HG03457 (cell line): ENCODE measurements at regions not wholly inside any gene's neighbourhood (a gene's known extent, or its start where the extent isn't known, plus 50 kb on each side); places are given as distances from the start of the nearest gene placed in this dataset.
"Not testable (repeated sequence)": the region's sequence is repeated elsewhere in the genome, so short reads cannot be mapped to it uniquely, and the experiment has no call there.

ENCODE experiments used
- ATAC-seq: cut with Tn5 transposase; IDR thresholded peaks from one replicate; pipeline ENCODE4 v1.9.1; 2021; ENCODE audit warnings: moderate number of reproducible peaks; ENCODE audit not compliant: unreplicated experiment

DNA sequence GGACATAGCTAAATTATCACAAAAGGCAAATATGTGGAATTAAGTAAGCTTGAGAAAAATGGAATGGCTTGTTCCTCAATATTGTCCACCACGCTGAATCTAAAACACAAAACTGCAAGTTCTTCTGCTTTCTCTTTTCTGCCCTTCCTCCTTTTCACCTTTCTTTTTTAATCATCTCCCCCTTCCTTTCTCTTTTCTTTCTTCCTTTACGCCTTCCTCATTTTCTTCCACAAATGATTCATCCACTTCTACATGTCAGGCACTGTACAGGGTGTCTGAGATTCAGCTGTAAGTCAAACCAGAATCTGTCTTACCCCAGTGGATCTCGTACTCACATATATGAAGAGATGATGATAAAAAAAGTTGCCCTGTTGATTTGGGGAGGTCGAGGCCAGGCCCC is 1182.5 kb downstream of the MRPL39 start:
- ATAC-seq, result no peak

- no peak for ATAC-seq
Measured at GRCh38 chr21:24423546-24423945, 1183.7 kb downstream of the MRPL39 start.

DNA sequence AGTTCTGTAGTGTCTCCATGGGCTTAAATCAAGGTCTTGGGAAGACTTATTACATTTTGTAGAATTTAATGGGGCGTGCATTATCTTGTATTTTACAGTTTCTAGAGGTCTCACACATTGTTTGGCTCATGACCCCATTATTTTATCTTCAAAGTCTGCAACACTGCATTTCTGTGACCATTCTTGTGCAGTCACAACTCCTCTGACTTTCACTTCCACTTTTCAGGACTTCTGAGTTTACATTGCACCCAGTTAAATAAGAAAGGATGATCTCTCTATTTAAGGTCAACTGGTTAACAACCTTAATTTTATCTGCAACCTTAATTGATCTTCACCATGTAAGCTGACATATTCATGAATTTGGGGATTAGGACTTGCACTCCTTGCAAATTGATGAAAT is 1186.6 kb downstream of the MRPL39 start:
- ATAC-seq, result no peak

- ATAC-seq, result not testable (repeated sequence)
Measured at GRCh38 chr21:24419641-24420040, 1187.6 kb downstream of the MRPL39 start.

DNA sequence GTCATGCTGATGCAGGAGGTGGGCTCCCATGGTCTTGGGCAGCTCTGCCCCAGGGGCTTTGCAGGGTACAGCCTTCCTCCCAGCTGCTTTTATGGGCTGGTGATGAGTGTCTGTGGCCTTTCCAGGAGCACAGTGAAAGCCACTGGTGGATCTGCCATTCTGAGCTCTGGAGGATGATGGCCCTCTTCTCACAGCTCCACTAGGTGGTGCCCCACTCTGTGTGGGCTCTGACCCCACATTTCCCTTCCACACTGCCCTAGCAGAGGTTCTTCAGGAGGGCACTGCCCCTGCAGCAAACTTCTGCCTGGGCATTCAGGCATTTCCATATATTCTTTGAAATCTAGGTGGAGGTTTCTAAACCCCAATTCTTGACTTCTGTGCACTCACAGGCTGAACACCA is 1188.6 kb downstream of the MRPL39 start:
- ATAC-seq, result no peak

DNA sequence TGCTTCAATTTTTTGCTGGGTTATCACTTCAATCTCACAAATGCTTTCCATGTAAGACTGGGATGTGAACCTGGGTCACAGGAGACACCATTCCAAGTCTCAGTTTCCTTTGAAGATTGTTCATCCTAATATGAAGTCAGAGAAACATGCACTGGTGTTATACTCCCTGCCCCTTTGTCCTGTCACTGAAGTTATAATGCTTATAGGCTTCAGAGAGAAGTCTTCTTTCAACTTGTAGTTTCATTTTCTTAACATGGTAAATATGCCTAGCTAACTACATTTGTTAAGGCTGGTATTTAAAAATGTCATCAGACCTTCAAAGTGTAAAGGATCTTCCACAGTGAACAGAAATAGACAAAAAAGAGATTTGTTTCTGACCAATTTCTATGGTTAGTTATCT is 1195.9 kb downstream of the MRPL39 start:
- no peak for ATAC-seq

DNA sequence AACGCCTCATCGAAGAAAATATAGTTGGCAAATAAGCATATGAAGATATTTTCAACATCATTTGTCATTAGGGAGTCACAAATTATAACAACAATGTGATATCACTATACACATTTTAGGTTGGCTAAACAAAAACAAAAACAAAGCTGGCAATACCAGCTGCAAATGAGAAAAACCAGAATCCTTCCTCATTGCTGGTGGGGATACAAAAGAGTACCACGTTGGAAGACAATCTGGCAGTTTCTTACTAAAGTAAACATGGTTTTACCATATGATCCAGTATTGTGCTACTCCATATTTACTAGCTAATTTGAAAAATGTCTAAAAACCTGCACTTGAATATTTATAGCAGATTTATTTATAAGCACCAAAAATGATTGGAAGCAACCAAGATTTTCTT is 1204.1 kb downstream of the MRPL39 start:
- ATAC-seq, result no peak

GRCh38 chr21:24395320-24395923 is 1211.9 kb downstream of the MRPL39 start:
- ATAC-seq, result no peak

GRCh38 chr21:24375201-24375600 is 1232.1 kb downstream of the MRPL39 start:
- ATAC-seq, result no peak

DNA sequence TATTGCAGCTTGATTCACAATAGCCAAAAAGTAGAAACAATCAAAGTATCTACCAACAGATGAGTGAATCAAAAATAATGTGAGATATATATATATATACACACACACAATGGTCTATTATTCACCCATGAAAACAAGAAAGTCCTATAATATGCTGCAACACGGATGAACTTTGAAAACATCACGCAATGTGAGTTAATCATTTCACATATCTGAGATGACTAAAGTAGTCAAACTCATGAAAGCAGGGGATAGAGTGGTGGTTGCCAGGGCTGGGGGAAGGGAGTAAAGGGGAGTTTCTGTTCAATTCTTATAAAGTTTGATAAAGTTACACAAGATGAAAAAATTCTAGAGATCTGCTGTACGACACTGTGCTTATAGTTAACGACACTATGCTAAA is 1234.8 kb downstream of the MRPL39 start:
- ATAC-seq, result no peak

DNA sequence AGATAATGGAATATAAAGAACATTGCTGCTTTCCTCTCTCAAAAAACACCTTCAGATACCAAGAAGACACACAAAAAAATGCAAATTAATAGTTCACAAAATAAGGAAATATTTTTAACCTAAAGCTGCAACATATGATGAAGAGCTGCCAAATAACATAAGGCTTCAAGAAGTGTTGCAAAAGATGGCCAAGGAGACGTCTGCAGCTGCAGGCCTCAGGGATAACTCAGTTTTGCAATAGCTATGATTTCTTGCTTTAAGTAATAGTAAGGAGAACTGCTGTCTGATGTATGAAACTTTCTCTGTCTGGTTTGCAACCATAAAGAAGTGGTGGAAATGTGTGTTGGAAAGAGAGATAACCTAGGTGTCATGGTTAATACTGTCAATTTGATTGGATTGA is 1237.5 kb downstream of the MRPL39 start:
- no peak for ATAC-seq

DNA sequence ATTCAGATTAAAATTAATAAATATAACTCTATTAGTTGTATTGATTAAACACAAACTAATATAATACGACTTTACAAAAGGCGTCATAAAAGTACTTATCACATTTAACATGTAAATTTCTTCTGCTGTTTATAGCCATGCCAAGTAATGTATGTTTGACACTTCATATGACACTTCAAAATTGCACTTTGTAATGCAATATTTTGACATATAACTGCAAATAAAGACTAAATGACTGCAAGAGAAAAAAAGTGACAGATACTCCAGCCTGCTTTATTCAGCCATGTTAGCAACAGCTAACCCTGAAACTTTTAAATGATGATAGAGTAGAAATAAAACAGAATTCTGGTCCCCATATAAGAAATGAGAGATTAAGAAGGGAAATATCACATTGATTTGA is 1238.0 kb downstream of the MRPL39 start:
- no peak for ATAC-seq

DNA sequence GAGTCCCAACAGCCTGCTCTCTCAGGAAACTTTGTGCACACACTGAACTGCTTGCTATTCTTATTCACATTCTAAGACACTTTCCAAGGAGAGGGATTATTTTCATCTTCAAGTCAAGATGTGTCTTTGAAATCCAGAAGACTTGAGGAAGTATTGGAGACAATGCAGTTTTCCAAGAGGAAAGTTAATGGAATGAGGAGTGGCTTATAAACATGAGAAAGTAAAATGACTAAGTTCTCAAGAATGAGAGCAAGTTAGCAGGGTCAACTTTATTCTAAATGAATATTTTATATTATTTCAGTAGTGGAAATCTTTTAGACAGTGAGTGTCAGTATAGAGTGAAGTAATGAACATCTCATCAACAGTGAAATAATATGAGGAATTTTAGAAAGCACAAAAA is 1239.3 kb downstream of the MRPL39 start:
- ATAC-seq, result no peak

DNA sequence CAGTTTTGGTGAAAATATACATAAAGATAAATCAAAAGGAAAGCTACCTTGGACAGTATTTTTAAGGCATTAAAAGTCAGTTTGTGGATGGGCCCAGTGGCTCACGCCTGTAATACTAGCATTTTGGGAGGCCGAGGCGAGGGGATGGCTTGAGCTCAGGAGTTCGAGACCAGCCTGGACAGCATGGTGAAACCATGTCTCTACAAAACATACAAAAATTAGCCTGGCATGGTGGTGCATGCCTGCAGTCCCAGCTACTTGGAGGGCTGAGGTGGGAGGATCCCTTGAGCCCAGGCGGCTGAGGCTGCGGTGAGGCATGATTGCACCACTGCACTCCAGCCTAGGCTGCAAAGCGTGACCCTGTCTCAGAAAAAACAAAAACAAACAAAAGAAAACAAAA is 1253.8 kb downstream of the MRPL39 start:
- no peak for ATAC-seq

DNA sequence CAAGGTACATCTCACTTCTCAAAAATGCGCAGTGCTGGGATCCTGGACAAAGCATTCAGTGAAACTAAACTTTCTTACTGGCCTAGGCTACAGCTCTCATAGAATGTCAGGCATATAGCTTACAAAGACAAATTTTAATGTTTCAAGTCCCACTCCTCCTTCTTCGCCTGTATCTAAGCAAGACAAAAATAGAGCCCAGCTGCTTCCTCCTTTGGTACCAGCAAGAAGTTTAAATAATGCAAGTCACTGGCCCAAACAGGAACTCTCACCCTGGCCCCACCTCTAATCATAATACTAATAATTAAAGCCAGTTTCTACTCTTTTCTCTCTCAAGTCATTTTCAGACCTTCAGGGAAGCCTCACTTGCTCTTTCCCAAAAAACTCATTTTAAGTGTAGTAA is 1267.9 kb downstream of the MRPL39 start:
- ATAC-seq, result no peak

- ATAC-seq, result no peak
Measured at GRCh38 chr21:24336491-24336890, 1270.8 kb downstream of the MRPL39 start.

GRCh38 chr21:24323536-24323935 is 1283.7 kb downstream of the MRPL39 start:
- ATAC-seq, result no peak

GRCh38 chr21:24316277-24316922 is 1290.9 kb downstream of the MRPL39 start:
- ATAC-seq, result no peak

DNA sequence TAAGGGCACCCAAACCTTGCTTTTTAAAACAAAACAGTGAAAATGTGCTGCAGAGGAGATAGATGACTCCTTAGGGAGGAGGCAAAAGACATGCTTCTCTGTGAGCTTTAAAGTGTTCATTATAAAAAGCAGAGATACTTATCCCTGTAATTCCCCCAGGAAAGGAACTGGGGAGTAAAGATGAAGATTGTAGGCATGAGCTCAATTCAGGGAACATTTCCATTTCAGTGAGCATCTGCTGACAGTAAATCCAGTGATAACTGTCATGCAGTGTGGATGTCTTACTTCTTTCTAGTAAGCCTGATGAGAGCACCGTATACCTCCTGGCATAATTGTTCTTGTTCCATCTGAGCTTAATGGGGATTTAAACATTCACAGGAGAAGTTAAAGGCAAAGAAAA is 1296.5 kb downstream of the MRPL39 start:
- no peak for ATAC-seq

GRCh38 chr21:24308183-24308582 is 1299.1 kb downstream of the MRPL39 start:
- ATAC-seq, result no peak

DNA sequence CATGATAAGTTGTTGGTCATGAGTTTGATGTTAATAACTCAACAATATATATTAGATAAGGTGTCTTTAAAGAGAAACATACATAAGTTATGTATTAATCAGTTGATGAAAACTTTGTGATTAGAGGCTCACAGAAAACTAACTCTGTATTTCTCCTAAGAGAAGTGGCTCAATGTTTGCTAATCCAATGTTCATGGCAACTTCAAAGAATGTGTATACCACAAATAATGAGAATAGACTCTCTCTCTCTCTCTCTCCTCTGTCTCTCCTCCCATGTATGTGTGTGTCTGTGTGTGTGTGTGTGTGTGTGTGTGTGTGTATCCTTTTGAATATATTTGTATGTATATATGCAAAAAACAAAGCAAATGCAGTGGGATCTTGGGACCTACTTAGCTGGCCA is 1304.9 kb downstream of the MRPL39 start:
- ATAC-seq, result no peak

DNA sequence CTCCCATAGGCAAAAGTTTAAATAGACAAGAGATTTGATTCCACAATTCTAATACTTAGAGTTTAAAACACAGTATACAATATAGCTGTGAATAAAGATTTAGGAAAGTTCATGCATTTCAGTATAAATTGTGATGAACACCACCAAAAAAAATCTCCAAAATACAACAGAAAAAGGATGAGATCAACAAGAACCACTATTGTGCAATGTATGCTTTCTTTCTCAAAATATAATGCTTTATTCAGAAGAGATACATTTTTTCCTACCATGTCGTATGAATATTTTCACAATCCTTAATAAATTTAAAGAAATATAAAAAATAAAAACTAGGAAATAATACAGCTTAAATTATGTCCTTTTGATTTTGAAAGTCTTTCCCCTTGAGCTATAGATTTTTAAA is 1309.2 kb downstream of the MRPL39 start:
- ATAC-seq, result no peak

- ATAC-seq, result no peak
Measured at GRCh38 chr21:24294171-24294570, 1313.1 kb downstream of the MRPL39 start.
